ENCODE measurements at regions not wholly inside any gene's neighbourhood (a gene's known extent, or its start where the extent isn't known, plus 50 kb on each side); places are given as distances from the start of the nearest gene placed in this dataset.

DNA sequence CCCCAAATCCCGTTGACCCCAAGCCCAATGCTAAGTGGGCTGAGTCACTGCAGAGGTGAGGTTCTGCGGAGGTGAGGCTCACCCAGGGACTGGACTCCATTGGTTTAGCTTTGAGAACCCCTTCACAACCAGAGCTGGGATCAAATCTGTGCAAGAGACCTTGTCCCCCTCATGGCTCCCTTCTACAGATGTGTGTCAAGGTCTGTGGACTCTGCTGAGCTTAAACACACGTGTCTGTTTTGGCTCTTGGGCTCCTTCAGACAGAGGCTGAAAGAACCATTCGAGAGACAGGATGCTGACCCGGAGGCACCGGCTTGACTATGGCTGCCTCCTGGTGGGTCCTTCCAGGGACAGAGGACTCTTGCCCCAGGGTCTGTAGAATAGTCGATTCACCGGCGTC lies 190.3 kb downstream of the LPIN1 start:
- TF ChIP-seq, protein P1, sequence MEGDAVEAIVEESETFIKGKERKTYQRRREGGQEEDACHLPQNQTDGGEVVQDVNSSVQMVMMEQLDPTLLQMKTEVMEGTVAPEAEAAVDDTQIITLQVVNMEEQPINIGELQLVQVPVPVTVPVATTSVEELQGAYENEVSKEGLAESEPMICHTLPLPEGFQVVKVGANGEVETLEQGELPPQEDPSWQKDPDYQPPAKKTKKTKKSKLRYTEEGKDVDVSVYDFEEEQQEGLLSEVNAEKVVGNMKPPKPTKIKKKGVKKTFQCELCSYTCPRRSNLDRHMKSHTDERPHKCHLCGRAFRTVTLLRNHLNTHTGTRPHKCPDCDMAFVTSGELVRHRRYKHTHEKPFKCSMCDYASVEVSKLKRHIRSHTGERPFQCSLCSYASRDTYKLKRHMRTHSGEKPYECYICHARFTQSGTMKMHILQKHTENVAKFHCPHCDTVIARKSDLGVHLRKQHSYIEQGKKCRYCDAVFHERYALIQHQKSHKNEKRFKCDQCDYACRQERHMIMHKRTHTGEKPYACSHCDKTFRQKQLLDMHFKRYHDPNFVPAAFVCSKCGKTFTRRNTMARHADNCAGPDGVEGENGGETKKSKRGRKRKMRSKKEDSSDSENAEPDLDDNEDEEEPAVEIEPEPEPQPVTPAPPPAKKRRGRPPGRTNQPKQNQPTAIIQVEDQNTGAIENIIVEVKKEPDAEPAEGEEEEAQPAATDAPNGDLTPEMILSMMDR (conservative IDR thresholded peaks at IDR 0.05) = no peak
- no peak for TF ChIP-seq EZH2 (IDR thresholded peaks at IDR 0.05; ENCODE audit: low read depth)
